ENCODE measurements at regions not wholly inside any gene's neighbourhood (a gene's known extent, or its start where the extent isn't known, plus 50 kb on each side); places are given as distances from the start of the nearest gene placed in this dataset.

GRCh38 chr6:88547768-88548167 is 381.6 kb upstream of the CNR1 start:
- Histone ChIP-seq H3K27me3 (ENCODE audit: insufficient read depth, low read depth) (peaks cover 6% of the 10 kb centered on the region; the same call in 1 of the 2 replicates), H3K9me2 (ENCODE audit: insufficient read depth) (no peaks in the 10 kb centered on the region), H3K27ac (no peak overlapping the region), H4K20me1 (ENCODE audit: insufficient read depth) (no peaks in the 10 kb centered on the region), H3K4me3 (no peak overlapping the region), H3K79me2 (ENCODE audit: low read depth) (no peaks in the 10 kb centered on the region), H3K4me2 (no peak overlapping the region), H3F3A (ENCODE audit: insufficient read depth, low read depth) (no peaks in the 10 kb centered on the region), H2AFZ (no peak overlapping the region), H3K4me1 (replicated peaks; ENCODE audit: insufficient read depth) (no peaks in the 10 kb centered on the region), H3K36me3 (ENCODE audit: low read depth) (no peaks in the 10 kb centered on the region), H3K9me3 (ENCODE audit: insufficient read depth, low read depth) (no peaks in the 10 kb centered on the region)
- no peak for DNase-seq
- intact Hi-C loops (cut with micrococcal nuclease; ENCODE audit: unreplicated experiment) = no loop called here
- BruUV-seq (replicated peaks) = no TSS peak
- CTCF ChIA-PET = no interaction called here
- POLR2A ChIA-PET (ENCODE audit: unreplicated experiment) = no interaction called here
- TF ChIP-seq CTCF (conservative IDR thresholded peaks at IDR 0.05) (no peak), EZH2 (IDR thresholded peaks at IDR 0.05; ENCODE audit: low read depth) (no peak)

GRCh38 chr6:88545991-88546390 is 379.8 kb upstream of the CNR1 start:
- H3K27me3 ChIP-seq (ENCODE audit: insufficient read depth, low read depth) = peaks cover 11% of the 10 kb centered on the region; the same call in 1 of the 2 replicates
- H3K79me2 ChIP-seq (ENCODE audit: low read depth) = no peaks in the 10 kb centered on the region
- TF ChIP-seq EZH2 (IDR thresholded peaks at IDR 0.05; ENCODE audit: low read depth) (no peak), CTCF (conservative IDR thresholded peaks at IDR 0.05) (no peak)
- no peaks in the 10 kb centered on the region for H3K36me3 ChIP-seq (ENCODE audit: low read depth)
- intact Hi-C loops (cut with micrococcal nuclease; ENCODE audit: unreplicated experiment) = no loop called here
- CTCF ChIA-PET = no interaction called here
- H3K4me1 ChIP-seq (replicated peaks; ENCODE audit: insufficient read depth) = no peaks in the 10 kb centered on the region
- no peak overlapping the region for H2AFZ ChIP-seq
- H3K9me3 ChIP-seq (ENCODE audit: insufficient read depth, low read depth) = no peaks in the 10 kb centered on the region
- POLR2A ChIA-PET (ENCODE audit: unreplicated experiment) = no interaction called here
- H3K27ac ChIP-seq = no peak overlapping the region
- DNase-seq = no peak
- H3F3A ChIP-seq (ENCODE audit: insufficient read depth, low read depth) = no peaks in the 10 kb centered on the region
- H3K9me2 ChIP-seq (ENCODE audit: insufficient read depth) = no peaks in the 10 kb centered on the region
- no peaks in the 10 kb centered on the region for H4K20me1 ChIP-seq (ENCODE audit: insufficient read depth)
- no peak overlapping the region for H3K4me2 ChIP-seq
- BruUV-seq (replicated peaks) = no TSS peak
- no peak overlapping the region for H3K4me3 ChIP-seq

GRCh38 chr6:88544986-88545612 is 379.0 kb upstream of the CNR1 start:
- Histone ChIP-seq H3K27ac (no peak overlapping the region), H4K20me1 (ENCODE audit: insufficient read depth) (no peaks in the 10 kb centered on the region), H3K9me3 (ENCODE audit: insufficient read depth, low read depth) (no peaks in the 10 kb centered on the region), H3K27me3 (ENCODE audit: insufficient read depth, low read depth) (peaks cover 11% of the 10 kb centered on the region; the same call in 1 of the 2 replicates), H3K4me1 (replicated peaks; ENCODE audit: insufficient read depth) (no peaks in the 10 kb centered on the region), H3K4me2 (no peak overlapping the region), H3K4me3 (no peak overlapping the region), H3K36me3 (ENCODE audit: low read depth) (no peaks in the 10 kb centered on the region), H2AFZ (no peak overlapping the region), H3K79me2 (ENCODE audit: low read depth) (no peaks in the 10 kb centered on the region), H3K9me2 (ENCODE audit: insufficient read depth) (no peaks in the 10 kb centered on the region), H3F3A (ENCODE audit: insufficient read depth, low read depth) (no peaks in the 10 kb centered on the region)
- no peak for TF ChIP-seq CTCF (conservative IDR thresholded peaks at IDR 0.05)
- ChIA-PET POLR2A (ENCODE audit: unreplicated experiment) (no interaction called here), CTCF (no interaction called here)
- intact Hi-C loops (cut with micrococcal nuclease; ENCODE audit: unreplicated experiment) = no loop called here
- DNase-seq = no peak
- BruUV-seq (replicated peaks) = no TSS peak
